ENCODE measurements at regions not wholly inside any gene's neighbourhood (a gene's known extent, or its start where the extent isn't known, plus 50 kb on each side); places are given as distances from the start of the nearest gene placed in this dataset.

DNA sequence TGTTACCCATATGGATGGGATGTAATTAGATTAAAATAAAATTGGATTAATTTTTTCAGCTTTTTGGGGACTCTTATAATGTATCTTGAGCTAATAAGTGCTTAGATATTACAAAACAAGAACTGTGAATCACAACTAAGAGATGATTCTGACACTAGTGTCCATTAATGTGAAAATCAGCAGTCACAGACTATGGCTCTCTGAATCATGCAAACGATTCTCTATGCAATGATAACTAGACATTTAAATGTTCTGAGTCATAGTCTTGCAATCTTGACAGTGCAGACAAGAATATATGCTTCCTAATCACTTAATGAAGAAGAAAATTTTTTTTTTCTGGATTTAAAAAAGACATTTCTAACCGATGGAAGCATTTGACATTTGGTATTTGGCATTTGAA is 82.2 kb upstream of the OPRM1 start:
- Histone ChIP-seq H3K9me3 (no peaks in the 10 kb centered on the region), H3K4me3 (no peak overlapping the region), H3K27ac (no peak overlapping the region), H3K36me3 (no peaks in the 10 kb centered on the region), H3K4me1 (no peaks in the 10 kb centered on the region), H3K27me3 (no peaks in the 10 kb centered on the region)
- intact Hi-C loops (cut with DNase I; ENCODE audit: low total_unique reads) = no loop called here
- no peak for DNase-seq
- TF ChIP-seq, protein P1, sequence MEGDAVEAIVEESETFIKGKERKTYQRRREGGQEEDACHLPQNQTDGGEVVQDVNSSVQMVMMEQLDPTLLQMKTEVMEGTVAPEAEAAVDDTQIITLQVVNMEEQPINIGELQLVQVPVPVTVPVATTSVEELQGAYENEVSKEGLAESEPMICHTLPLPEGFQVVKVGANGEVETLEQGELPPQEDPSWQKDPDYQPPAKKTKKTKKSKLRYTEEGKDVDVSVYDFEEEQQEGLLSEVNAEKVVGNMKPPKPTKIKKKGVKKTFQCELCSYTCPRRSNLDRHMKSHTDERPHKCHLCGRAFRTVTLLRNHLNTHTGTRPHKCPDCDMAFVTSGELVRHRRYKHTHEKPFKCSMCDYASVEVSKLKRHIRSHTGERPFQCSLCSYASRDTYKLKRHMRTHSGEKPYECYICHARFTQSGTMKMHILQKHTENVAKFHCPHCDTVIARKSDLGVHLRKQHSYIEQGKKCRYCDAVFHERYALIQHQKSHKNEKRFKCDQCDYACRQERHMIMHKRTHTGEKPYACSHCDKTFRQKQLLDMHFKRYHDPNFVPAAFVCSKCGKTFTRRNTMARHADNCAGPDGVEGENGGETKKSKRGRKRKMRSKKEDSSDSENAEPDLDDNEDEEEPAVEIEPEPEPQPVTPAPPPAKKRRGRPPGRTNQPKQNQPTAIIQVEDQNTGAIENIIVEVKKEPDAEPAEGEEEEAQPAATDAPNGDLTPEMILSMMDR (IDR thresholded peaks at IDR 0.05) = no peak

DNA sequence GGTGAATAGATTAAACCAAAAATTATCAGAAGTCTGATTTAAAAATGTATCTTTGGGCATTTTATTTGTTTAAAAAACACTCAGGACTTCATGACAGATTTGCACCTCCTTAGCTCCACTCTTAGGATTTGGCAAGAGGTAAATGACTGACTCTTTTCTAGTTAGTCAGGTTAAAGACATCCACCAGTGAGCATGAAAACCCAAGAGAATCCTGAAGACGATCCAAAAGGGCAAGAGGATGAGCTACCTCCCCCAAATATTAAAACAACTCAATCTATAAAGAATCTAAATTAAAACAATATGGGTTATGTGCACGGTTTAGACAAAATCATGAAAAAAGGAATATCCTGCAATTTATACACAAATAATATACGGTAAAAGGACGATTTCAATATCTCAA is 89.4 kb upstream of the OPRM1 start:
- Histone ChIP-seq H3K36me3 (no peaks in the 10 kb centered on the region), H3K9me3 (no peaks in the 10 kb centered on the region), H3K4me3 (no peak overlapping the region), H3K27me3 (no peaks in the 10 kb centered on the region), H3K27ac (no peak overlapping the region), H3K4me1 (no peaks in the 10 kb centered on the region)
- no peak for DNase-seq
- TF ChIP-seq, protein P1 (IDR thresholded peaks at IDR 0.05) = no peak
- intact Hi-C loops (cut with DNase I; ENCODE audit: low total_unique reads) = no loop called here

DNA sequence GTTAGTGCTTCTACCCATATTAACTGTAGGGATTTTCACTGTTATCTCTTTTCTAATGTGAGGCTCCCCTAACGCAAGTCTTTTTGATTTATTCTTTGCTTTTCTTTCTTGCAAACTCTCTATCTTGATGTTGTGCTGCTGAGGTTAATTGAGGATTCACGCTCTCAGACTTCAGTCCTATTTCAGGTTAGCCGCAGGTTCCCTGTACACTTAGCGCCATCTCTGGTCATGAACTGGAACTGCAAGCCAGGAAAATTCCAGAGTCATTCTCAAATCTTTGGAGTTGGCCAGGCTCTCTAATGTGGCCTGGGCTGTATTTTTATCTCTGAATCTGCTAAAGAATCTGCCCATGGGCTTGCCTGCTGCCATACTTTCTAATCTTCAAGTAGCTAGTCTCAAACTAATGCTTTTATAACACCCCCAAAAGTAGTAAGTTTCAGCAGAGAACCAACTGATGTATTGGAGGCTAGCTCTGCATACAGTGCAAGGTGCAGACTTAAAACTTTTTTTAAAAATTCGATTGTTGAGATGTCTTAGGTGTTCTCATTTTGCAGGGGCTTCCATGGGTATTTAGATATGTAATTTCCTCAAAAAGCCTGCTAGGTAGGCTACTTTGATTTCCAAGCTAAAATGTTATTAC is 91.1 kb upstream of the OPRM1 start:
- H3K9me3 ChIP-seq = no peaks in the 10 kb centered on the region
- H3K4me1 ChIP-seq = no peaks in the 10 kb centered on the region
- H3K27ac ChIP-seq = no peak overlapping the region
- no peak overlapping the region for H3K4me3 ChIP-seq
- H3K36me3 ChIP-seq = no peaks in the 10 kb centered on the region
- DNase-seq = no peak
- H3K27me3 ChIP-seq = no peaks in the 10 kb centered on the region
- intact Hi-C loops (cut with DNase I; ENCODE audit: low total_unique reads) = no loop called here
- TF ChIP-seq, protein P1 (IDR thresholded peaks at IDR 0.05) = peak; percentile 62 to 79

DNA sequence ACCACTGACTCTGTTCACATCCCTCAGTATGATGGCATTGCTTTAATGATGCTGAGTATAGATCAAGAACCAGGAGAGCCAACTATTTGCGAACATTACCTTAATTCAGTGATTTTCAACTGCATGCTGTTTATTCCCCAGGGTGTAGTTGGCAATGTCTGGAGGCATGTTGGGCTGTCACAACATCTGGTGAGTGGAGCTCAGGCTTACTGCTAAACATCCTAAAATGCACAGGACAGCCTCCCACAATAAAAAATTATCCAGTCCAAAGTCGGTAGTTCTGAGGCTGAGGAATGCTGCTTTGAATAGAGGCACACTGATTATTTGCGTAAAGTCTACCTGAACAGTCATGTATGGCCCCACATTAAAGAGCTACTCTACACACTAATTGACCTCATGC is 94.8 kb upstream of the OPRM1 start:
- intact Hi-C loops (cut with DNase I; ENCODE audit: low total_unique reads) = no loop called here
- H3K36me3 ChIP-seq = no peaks in the 10 kb centered on the region
- H3K27ac ChIP-seq = no peak overlapping the region
- no peaks in the 10 kb centered on the region for H3K27me3 ChIP-seq
- H3K9me3 ChIP-seq = no peaks in the 10 kb centered on the region
- TF ChIP-seq, protein P1 (IDR thresholded peaks at IDR 0.05) = no peak
- DNase-seq = no peak
- no peaks in the 10 kb centered on the region for H3K4me1 ChIP-seq
- no peak overlapping the region for H3K4me3 ChIP-seq

DNA sequence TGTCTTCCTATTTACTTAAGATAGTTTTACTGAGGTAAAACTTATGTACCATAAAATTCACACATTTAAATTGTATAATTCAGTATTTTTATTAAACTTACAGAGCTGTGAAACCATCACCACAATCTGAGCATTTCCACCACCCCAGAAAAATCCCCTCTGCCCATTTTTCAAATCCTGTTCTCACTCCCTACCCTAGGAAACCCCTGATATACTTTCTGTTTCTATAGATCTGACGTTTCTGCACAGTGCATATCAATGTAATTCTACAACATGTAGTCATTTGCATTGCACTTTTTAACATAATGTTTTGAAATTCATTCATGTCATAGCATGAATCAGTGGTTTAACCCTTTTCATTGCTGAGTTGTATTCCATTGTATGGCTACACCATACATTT is 96.7 kb upstream of the OPRM1 start:
- Histone ChIP-seq H3K27me3 (no peaks in the 10 kb centered on the region), H3K4me3 (no peak overlapping the region), H3K36me3 (no peaks in the 10 kb centered on the region), H3K4me1 (no peaks in the 10 kb centered on the region), H3K9me3 (no peaks in the 10 kb centered on the region), H3K27ac (no peak overlapping the region)
- TF ChIP-seq, protein P1 (IDR thresholded peaks at IDR 0.05) = no peak
- DNase-seq = no peak
- intact Hi-C loops (cut with DNase I; ENCODE audit: low total_unique reads) = no loop called here

DNA sequence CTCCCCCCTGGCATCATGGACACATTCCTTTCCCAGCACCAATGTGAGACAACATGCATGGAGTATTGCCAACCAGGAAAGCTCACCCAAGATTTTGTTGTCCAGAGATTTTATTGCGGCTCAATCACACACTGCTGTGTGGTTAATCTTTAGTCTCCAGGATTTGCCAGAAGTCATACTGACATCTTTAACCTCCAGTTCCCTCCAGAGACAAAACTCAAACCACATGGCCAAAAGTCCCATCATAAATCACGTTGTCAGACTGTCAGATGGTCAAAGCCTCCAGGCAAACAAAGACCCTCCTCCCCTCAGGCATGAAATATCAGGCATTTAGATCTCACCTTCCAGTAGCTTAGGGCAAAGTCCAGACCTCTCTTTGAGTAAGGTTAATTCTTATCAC is 97.3 kb upstream of the OPRM1 start:
- TF ChIP-seq, protein P1 (IDR thresholded peaks at IDR 0.05) = no peak
- intact Hi-C loops (cut with DNase I; ENCODE audit: low total_unique reads) = no loop called here
- Histone ChIP-seq H3K27me3 (no peaks in the 10 kb centered on the region), H3K27ac (no peak overlapping the region), H3K4me1 (no peaks in the 10 kb centered on the region), H3K36me3 (no peaks in the 10 kb centered on the region), H3K9me3 (no peaks in the 10 kb centered on the region), H3K4me3 (no peak overlapping the region)
- DNase-seq = no peak
